Right renal pelvis (tissue), 4 donors: ENCODE measurements at regions not wholly inside any gene's neighbourhood (a gene's known extent, or its start where the extent isn't known, plus 50 kb on each side); places are given as distances from the start of the nearest gene placed in this dataset.

ENCODE experiments used
- DNase-seq, 4 donors: peaks; one replicate each; pipeline ENCODE4 v3.0.0-alpha.2; 2013; ENCODE audit warnings: low read depth in 4 of 4, low spot score in 3 of 4, missing footprints in 1 of 4

- no peak for DNase-seq
Measured at GRCh38 chr6:169312658-169313346, 59.2 kb upstream of the THBS2 start.

DNA sequence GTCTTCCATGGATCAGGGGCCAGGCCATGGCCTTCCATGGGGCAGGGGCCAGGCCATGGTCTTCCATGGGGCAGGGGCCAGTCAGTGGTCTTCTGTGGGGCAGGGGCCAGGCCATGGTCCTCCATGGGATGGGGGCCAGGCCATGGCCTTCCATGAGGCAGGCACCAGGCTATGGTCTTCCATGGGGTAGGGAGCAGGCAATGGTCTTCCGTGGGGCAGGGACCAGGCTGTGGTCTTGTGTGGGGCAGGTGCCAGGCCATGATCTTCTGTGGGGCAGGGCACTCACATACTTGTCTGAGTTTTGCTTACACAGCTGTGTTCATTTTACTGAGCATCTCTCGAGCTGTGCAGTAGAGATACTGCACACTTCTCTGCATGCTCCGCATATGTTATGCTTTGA is 57.3 kb upstream of the THBS2 start:
- DNase-seq: no peak
